Common myeloid progenitor, CD34-positive (primary cell): ENCODE measurements at regions not wholly inside any gene's neighbourhood (a gene's known extent, or its start where the extent isn't known, plus 50 kb on each side); places are given as distances from the start of the nearest gene placed in this dataset.

Experiments used
- CTCF ChIA-PET: fragments of 350-600 bp; sonication (Branson Sonifier 250); formaldehyde crosslinking; loops from one replicate; lab custom pipeline; 2021; ENCODE audit warnings: antibody characterized with exemption; lab: Charles Lee
- POLR2A ChIA-PET: fragments of 350-600 bp; sonication (Branson Sonifier 250); formaldehyde crosslinking; loops from one replicate; lab custom pipeline; 2021; ENCODE audit warnings: antibody characterized with exemption; lab: Charles Lee
- DNase-seq, 3 donors: peaks; one replicate each; pipeline versions ENCODE4 v3.0.0 to v3.0.0-alpha.2; 2013
- H3K27ac ChIP-seq, 2 experiments: 1 replicate in 1 of 2; 2 replicates in 1 of 2; pipeline ENCODE4 v1.7.0; 2013; ENCODE audit warnings: inconsistent platforms in 2 of 2, low read length in 2 of 2, mild to moderate bottlenecking in 2 of 2, low read depth in 1 of 2, moderate library complexity in 1 of 2; ENCODE audit not compliant: severe bottlenecking in 2 of 2, insufficient read depth in 1 of 2, poor library complexity in 1 of 2
- H3K27me3 ChIP-seq, 5 experiments: replicated peaks in 2 of 5; 1 replicate in 3 of 5; 2 replicates in 2 of 5; pipeline versions ENCODE4 v1.6.1 to v1.7.0; 2013; ENCODE audit warnings: low read length in 4 of 5, mild to moderate bottlenecking in 2 of 5, moderate library complexity in 2 of 5, inconsistent platforms in 1 of 5; ENCODE audit not compliant: insufficient read depth in 5 of 5, control insufficient read depth in 4 of 5
- H3K36me3 ChIP-seq, 4 experiments: 1 replicate in 2 of 4; 2 replicates in 2 of 4; pipeline versions ENCODE4 v1.6.1 to v1.7.0; 2013; ENCODE audit warnings: low read length in 3 of 4, control low read depth in 1 of 4, mild to moderate bottlenecking in 1 of 4; ENCODE audit not compliant: control insufficient read depth in 4 of 4, insufficient read depth in 4 of 4
- H3K4me1 ChIP-seq, 4 experiments: 1 replicate in 3 of 4; 2 replicates in 1 of 4; pipeline versions ENCODE4 v1.6.1 to v1.7.1; 2013; ENCODE audit warnings: low read length in 3 of 4, mild to moderate bottlenecking in 3 of 4, control low read depth in 1 of 4, inconsistent platforms in 1 of 4, moderate library complexity in 1 of 4; ENCODE audit not compliant: control insufficient read depth in 4 of 4, insufficient read depth in 4 of 4; ENCODE audit errors: control extremely low read depth in 1 of 4
- H3K4me3 ChIP-seq, 7 experiments: 1 replicate in 4 of 7; 2 replicates in 3 of 7; pipeline versions ENCODE4 v1.5.1 to v1.7.0; 2013; ENCODE audit warnings: mild to moderate bottlenecking in 7 of 7, low read length in 6 of 7, moderate library complexity in 6 of 7, inconsistent platforms in 2 of 7, low read depth in 2 of 7, control low read depth in 1 of 7; ENCODE audit not compliant: insufficient read depth in 4 of 7, control insufficient read depth in 1 of 7; ENCODE audit errors: extremely low read depth in 1 of 7
- H3K9me3 ChIP-seq, 5 experiments: 1 replicate in 4 of 5; 2 replicates in 1 of 5; pipeline versions ENCODE4 v1.6.1 to v1.7.1; 2013; ENCODE audit warnings: low read length in 4 of 5, mild to moderate bottlenecking in 2 of 5, inconsistent platforms in 1 of 5, low read depth in 1 of 5, moderate library complexity in 1 of 5; ENCODE audit not compliant: control insufficient read depth in 4 of 5, insufficient read depth in 2 of 5; ENCODE audit errors: control extremely low read depth in 1 of 5
- WGBS: methylation state at CpG from one replicate; pipeline ENCODE4 v1.1.5; 2013; ENCODE audit not compliant: insufficient coverage; 5-methylcytosine and 5-hydroxymethylcytosine counted together

GRCh38 chr15:29612701-29613100, 209.6 kb downstream of the TJP1 start:
- peaks cover 0 to 2% (median 0%) of the 10 kb centered on the region in 5 experiments for H3K9me3 ChIP-seq
- POLR2A ChIA-PET = no interaction called here
- H3K4me1 ChIP-seq = no peaks in the 10 kb centered on the region
- DNase-seq = no peak
- no peak overlapping the region for H3K27ac ChIP-seq
- H3K36me3 ChIP-seq = no peaks in the 10 kb centered on the region
- peaks cover 0 to 21% (median 3%) of the 10 kb centered on the region in 5 experiments for H3K27me3 ChIP-seq
- no peak overlapping the region for H3K4me3 ChIP-seq
- CTCF ChIA-PET = no interaction called here
- WGBS = 0% methylated on average over 4 of the region's 5 CpGs

GRCh38 chr15:29612096-29612495, 210.2 kb downstream of the TJP1 start:
- WGBS = 42% methylated on average over 2 of the region's 6 CpGs
- ChIA-PET POLR2A (no interaction called here), CTCF (no interaction called here)
- no peak overlapping the region for H3K27ac ChIP-seq
- no peaks in the 10 kb centered on the region for H3K9me3 ChIP-seq
- no peaks in the 10 kb centered on the region for H3K4me1 ChIP-seq
- H3K36me3 ChIP-seq = no peaks in the 10 kb centered on the region
- no peak overlapping the region for H3K4me3 ChIP-seq
- no peak for DNase-seq
- peaks cover 0 to 21% (median 3%) of the 10 kb centered on the region in 5 experiments for H3K27me3 ChIP-seq

- 70% methylated on average over 1 of the region's 3 CpGs for WGBS
- POLR2A ChIA-PET = no interaction called here
- Histone ChIP-seq H3K4me1 (no peaks in the 10 kb centered on the region), H3K27me3 (peaks cover 0 to 21% (median 3%) of the 10 kb centered on the region in 5 experiments), H3K27ac (no peak overlapping the region), H3K4me3 (no peak overlapping the region), H3K36me3 (no peaks in the 10 kb centered on the region), H3K9me3 (no peaks in the 10 kb centered on the region)
- DNase-seq = no peak
- CTCF ChIA-PET = no interaction called here
Observed at GRCh38 chr15:29611057-29611456, 211.2 kb downstream of the TJP1 start.

- ChIA-PET CTCF (no interaction called here), POLR2A (no interaction called here)
- H3K36me3 ChIP-seq = no peaks in the 10 kb centered on the region
- H3K4me1 ChIP-seq = no peaks in the 10 kb centered on the region
- peaks cover 0 to 3% (median 0%) of the 10 kb centered on the region in 5 experiments for H3K27me3 ChIP-seq
- WGBS = 97% methylated on average over 5 of the region's 5 CpGs
- H3K27ac ChIP-seq = no peak overlapping the region
- H3K9me3 ChIP-seq = no peaks in the 10 kb centered on the region
- no peak for DNase-seq
- H3K4me3 ChIP-seq = no peak overlapping the region
Observed at GRCh38 chr15:29601811-29602210, 220.5 kb downstream of the TJP1 start.

- Histone ChIP-seq H3K4me3 (no peak overlapping the region), H3K27ac (no peak overlapping the region), H3K4me1 (no peaks in the 10 kb centered on the region), H3K36me3 (no peaks in the 10 kb centered on the region), H3K27me3 (peaks cover 0 to 3% (median 0%) of the 10 kb centered on the region in 5 experiments), H3K9me3 (no peaks in the 10 kb centered on the region)
- CTCF ChIA-PET = no interaction called here
- no CpG with 5 or more reads among the region's 1 CpG for WGBS
- POLR2A ChIA-PET = no interaction called here
- no peak for DNase-seq
Observed at GRCh38 chr15:29600262-29600661, 222.0 kb downstream of the TJP1 start.

GRCh38 chr15:29596266-29596665, 226.0 kb downstream of the TJP1 start:
- CTCF ChIA-PET = no interaction called here
- DNase-seq = no peak
- WGBS = no CpG with 5 or more reads among the region's 3 CpGs
- Histone ChIP-seq H3K4me1 (no peaks in the 10 kb centered on the region), H3K27me3 (peaks cover 0 to 6% (median 0%) of the 10 kb centered on the region in 5 experiments), H3K9me3 (no peaks in the 10 kb centered on the region), H3K4me3 (no peak overlapping the region), H3K36me3 (no peaks in the 10 kb centered on the region), H3K27ac (no peak overlapping the region)
- POLR2A ChIA-PET = no interaction called here

GRCh38 chr15:29593629-29594028, 228.6 kb downstream of the TJP1 start:
- H3K36me3 ChIP-seq = no peaks in the 10 kb centered on the region
- WGBS = no CpG with 5 or more reads among the region's 1 CpG
- peaks cover 0 to 4% (median 0%) of the 10 kb centered on the region in 5 experiments for H3K27me3 ChIP-seq
- CTCF ChIA-PET = no interaction called here
- no peaks in the 10 kb centered on the region for H3K9me3 ChIP-seq
- no peaks in the 10 kb centered on the region for H3K4me1 ChIP-seq
- H3K4me3 ChIP-seq = no peak overlapping the region
- no peak overlapping the region for H3K27ac ChIP-seq
- POLR2A ChIA-PET = no interaction called here
- DNase-seq = no peak
